A673 (cell line): ENCODE measurements at regions not wholly inside any gene's neighbourhood (a gene's known extent, or its start where the extent isn't known, plus 50 kb on each side); places are given as distances from the start of the nearest gene placed in this dataset.

ENCODE experiments used
- BruUV-seq: library from RNA; stranded (reverse); fragments of 400-500 nt; replicated peaks from 2 replicates; lab custom pipeline; 2021; lab: Mats Ljungman, UMichigan
- CTCF ChIA-PET: fragments of 300-600 bp; sonication (Branson Sonifier 250); formaldehyde crosslinking; loops from one replicate; lab custom pipeline; 2022; ENCODE audit warnings: antibody characterized with exemption; lab: Charles Lee
- POLR2A ChIA-PET: fragments of 300-600 bp; sonication (Branson Sonifier 250); formaldehyde crosslinking; loops from one replicate; lab custom pipeline; 2022; ENCODE audit warnings: antibody characterized with exemption; ENCODE audit not compliant: low non-redundant PET; lab: Charles Lee
- DNase-seq: peaks from one replicate; pipeline ENCODE4 v3.0.0-alpha.2; 2015; ENCODE audit warnings: low spot score
- H3K27ac ChIP-seq: fragments of 200-600 bp; sonication (generic); 2 replicates; pipeline ENCODE4 v1.5.1; 2016; ENCODE audit warnings: mixed run types, low read depth, mild to moderate bottlenecking, mixed read lengths, antibody characterized with exemption, low read length; ENCODE audit not compliant: poor library complexity, severe bottlenecking
- H3K27me3 ChIP-seq: fragments of 200-600 bp; sonication (generic); replicated peaks from 2 replicates; pipeline ENCODE4 v1.6.1; 2017; ENCODE audit warnings: mixed run types, low read depth, mild to moderate bottlenecking, mixed read lengths, antibody characterized with exemption, low read length; ENCODE audit not compliant: insufficient read depth, poor library complexity
- H3K36me3 ChIP-seq: fragments of 200-600 bp; sonication (generic); 2 replicates; pipeline ENCODE4 v1.6.1; 2016; ENCODE audit warnings: mixed run types, mild to moderate bottlenecking, mixed read lengths, antibody characterized with exemption, low read length; ENCODE audit not compliant: insufficient read depth, poor library complexity, severe bottlenecking
- H3K4me1 ChIP-seq: fragments of 200-600 bp; sonication (generic); 2 replicates; pipeline ENCODE4 v1.6.1; 2017; ENCODE audit warnings: mixed run types, mild to moderate bottlenecking, mixed read lengths, antibody characterized with exemption, low read length; ENCODE audit not compliant: insufficient read depth, poor library complexity, severe bottlenecking
- H3K4me3 ChIP-seq: fragments of 200-600 bp; sonication (generic); 2 replicates; pipeline ENCODE4 v1.5.1; 2016; ENCODE audit warnings: low read depth, mixed run types, mild to moderate bottlenecking, mixed read lengths, low read length; ENCODE audit not compliant: poor library complexity, severe bottlenecking
- H3K9me3 ChIP-seq: fragments of 200-600 bp; sonication (generic); 2 replicates; pipeline ENCODE4 v1.6.1; 2016; ENCODE audit warnings: mixed run types, low read depth, mild to moderate bottlenecking, mixed read lengths, antibody characterized with exemption, low read length; ENCODE audit not compliant: poor library complexity, severe bottlenecking
- CTCF ChIP-seq: fragments of 300-800, 200-600 bp; sonication (generic); conservative IDR thresholded peaks from 2 replicates; pipeline ENCODE4 v1.5.1; 2017; ENCODE audit warnings: low read depth, mild to moderate bottlenecking, antibody characterized with exemption, low read length, moderate library complexity, mixed read lengths
- EZH2 ChIP-seq: fragments of 200-600 bp; sonication (generic); IDR thresholded peaks from 2 replicates; pipeline ENCODE4 v1.6.1; 2017; ENCODE audit warnings: borderline replicate concordance, low read depth, mild to moderate bottlenecking, mixed read lengths, antibody characterized with exemption, low read length; ENCODE audit not compliant: poor library complexity, severe bottlenecking
- intact Hi-C: fragments of 100-400 bp; cut with micrococcal nuclease; formaldehyde crosslinking; loops from one replicate; pipeline ENCODE4 v1.10.0; 2022; ENCODE audit not compliant: unreplicated experiment

- ChIA-PET POLR2A (no interaction called here), CTCF (no interaction called here)
- no peak overlapping the region for H3K27ac ChIP-seq
- H3K36me3 ChIP-seq: no peaks in the 10 kb centered on the region
- no peaks in the 10 kb centered on the region for H3K4me1 ChIP-seq
- no peak for DNase-seq
- BruUV-seq: no TSS peak
- H3K27me3 ChIP-seq: no peaks in the 10 kb centered on the region
- no peak for TF ChIP-seq CTCF
- TF ChIP-seq EZH2: no peak
- intact Hi-C loops: no loop called here
- no peaks in the 10 kb centered on the region for H3K9me3 ChIP-seq
- H3K4me3 ChIP-seq: no peak overlapping the region
These were observed 737.2 kb downstream of the CDH11 start for GRCh38 chr16:64384636-64385035.

GRCh38 chr16:64381979-64382378, 739.9 kb downstream of the CDH11 start:
- Histone ChIP-seq H3K36me3 (no peaks in the 10 kb centered on the region), H3K4me3 (no peak overlapping the region), H3K9me3 (no peaks in the 10 kb centered on the region), H3K27ac (no peak overlapping the region), H3K27me3 (no peaks in the 10 kb centered on the region), H3K4me1 (no peaks in the 10 kb centered on the region)
- intact Hi-C loops: no loop called here
- no peak for TF ChIP-seq EZH2
- TF ChIP-seq CTCF: no peak
- no peak for DNase-seq
- BruUV-seq: no TSS peak
- POLR2A ChIA-PET: no interaction called here
- CTCF ChIA-PET: no interaction called here

- Histone ChIP-seq H3K27me3 (no peaks in the 10 kb centered on the region), H3K4me1 (no peaks in the 10 kb centered on the region), H3K27ac (no peak overlapping the region), H3K36me3 (no peaks in the 10 kb centered on the region), H3K9me3 (no peaks in the 10 kb centered on the region), H3K4me3 (no peak overlapping the region)
- ChIA-PET CTCF (no interaction called here), POLR2A (no interaction called here)
- intact Hi-C loops: no loop called here
- BruUV-seq: no TSS peak
- TF ChIP-seq CTCF (no peak), EZH2 (no peak)
- no peak for DNase-seq
These were observed 741.1 kb downstream of the CDH11 start for GRCh38 chr16:64380751-64381150.
